Coronary artery (tissue), 2 donors: ENCODE measurements at regions not wholly inside any gene's neighbourhood (a gene's known extent, or its start where the extent isn't known, plus 50 kb on each side); places are given as distances from the start of the nearest gene placed in this dataset.

ENCODE experiments used
- DNase-seq: peaks from one replicate; pipeline ENCODE4 v3.0.0-alpha.2; 2017; ENCODE audit warnings: low spot score
- H3K27ac ChIP-seq, 2 donors: fragments of 200-600 bp; sonication (generic); one replicate each; pipeline ENCODE4 v1.5.1; 2016 to 2019
- H3K4me3 ChIP-seq: fragments of 200-600 bp; sonication (generic); 2 replicates; pipeline ENCODE4 v1.5.1; 2016; ENCODE audit warnings: mild to moderate bottlenecking, moderate library complexity
- CTCF ChIP-seq: fragments of 200-600 bp; sonication (generic); IDR thresholded peaks from one replicate; pipeline ENCODE4 v1.5.1; 2019; ENCODE audit warnings: antibody characterized with exemption

GRCh38 chr10:2981361-2981801 is 86.0 kb upstream of the PFKP start:
- no peak for TF ChIP-seq CTCF
- H3K27ac ChIP-seq, result no peak overlapping the region
- DNase-seq, result no peak
- H3K4me3 ChIP-seq, result no peak overlapping the region

DNA sequence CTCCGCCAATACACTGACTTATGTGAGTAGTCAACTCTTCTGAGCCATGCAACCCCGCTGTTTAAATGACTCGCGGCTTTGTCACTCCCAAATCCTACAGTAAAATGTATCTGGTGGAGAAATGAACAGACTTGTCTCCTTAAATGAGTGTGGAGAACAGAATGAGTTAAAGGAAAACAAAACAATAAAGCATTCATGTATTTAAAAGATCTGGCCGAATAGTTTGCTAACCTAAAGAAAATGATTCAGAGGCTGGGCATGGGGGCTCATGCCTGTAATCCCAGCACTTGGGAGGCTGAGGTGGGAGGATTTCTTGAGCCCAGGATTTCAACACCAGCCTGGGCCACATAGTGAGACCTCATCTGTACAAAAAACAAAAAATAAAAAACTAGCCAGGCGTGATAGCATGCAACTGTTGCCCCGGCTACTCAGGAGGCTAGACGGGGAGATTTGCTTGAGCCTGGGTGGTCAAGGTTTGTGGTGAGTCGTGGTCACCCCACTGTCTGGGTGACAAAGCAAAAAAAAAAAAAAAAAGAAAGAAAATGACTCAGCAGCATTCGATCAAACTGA is 86.5 kb upstream of the PFKP start:
- H3K27ac ChIP-seq, result no peak overlapping the region
- TF ChIP-seq CTCF, result no peak
- DNase-seq, result no peak
- no peak overlapping the region for H3K4me3 ChIP-seq

GRCh38 chr10:2980116-2980515 is 87.2 kb upstream of the PFKP start:
- DNase-seq, result no peak
- no peak for TF ChIP-seq CTCF
- no peak overlapping the region for H3K4me3 ChIP-seq
- H3K27ac ChIP-seq, result no peak overlapping the region

GRCh38 chr10:2979306-2979705 is 88.0 kb upstream of the PFKP start:
- Histone ChIP-seq H3K4me3 (no peak overlapping the region), H3K27ac (no peak overlapping the region)
- no peak for TF ChIP-seq CTCF
- DNase-seq, result no peak

DNA sequence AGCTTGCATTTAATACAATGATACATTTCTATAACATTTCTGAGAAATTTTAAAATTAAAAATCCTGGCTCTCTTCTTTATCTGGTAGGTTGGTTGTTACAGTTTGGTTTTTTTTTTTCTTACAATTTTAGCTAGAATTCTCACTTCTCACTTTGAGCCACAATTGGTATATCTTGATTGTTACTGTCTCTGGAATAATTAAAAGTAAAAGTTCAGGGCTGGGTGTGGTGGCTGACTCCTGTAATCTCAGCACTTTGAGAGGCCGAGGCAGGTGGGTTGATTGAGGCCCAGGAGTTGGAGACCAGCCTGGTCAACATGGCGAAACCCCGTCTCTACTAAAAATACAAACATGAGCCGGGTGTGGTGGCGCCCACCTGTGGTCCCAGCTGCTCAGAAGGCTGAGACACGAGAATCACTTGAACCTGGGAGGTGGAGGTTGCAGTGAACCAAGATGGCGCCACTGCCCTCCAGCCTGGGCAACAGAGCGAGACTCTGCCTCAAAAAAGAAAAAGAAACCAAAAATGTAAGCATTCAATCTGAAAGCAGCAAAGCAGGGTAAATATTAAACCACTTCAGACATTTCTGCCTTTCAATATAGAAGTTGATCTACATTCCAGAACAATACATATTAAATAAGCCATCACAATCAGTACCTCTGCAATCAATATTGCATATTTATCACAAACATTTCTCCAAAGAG is 88.6 kb upstream of the PFKP start:
- Histone ChIP-seq H3K27ac (no peak overlapping the region), H3K4me3 (no peak overlapping the region)
- DNase-seq, result no peak
- no peak for TF ChIP-seq CTCF

GRCh38 chr10:2978111-2978510 is 89.2 kb upstream of the PFKP start:
- no peak overlapping the region for H3K4me3 ChIP-seq
- TF ChIP-seq CTCF, result no peak
- DNase-seq, result no peak

More at GRCh38 chr10:2978111-2978510, 89.2 kb upstream of the PFKP start:
- no peak overlapping the region for H3K27ac ChIP-seq
